ACHN (cell line): ENCODE measurements at regions not wholly inside any gene's neighbourhood (a gene's known extent, or its start where the extent isn't known, plus 50 kb on each side); places are given as distances from the start of the nearest gene placed in this dataset.

ENCODE experiments used
- DNase-seq: peaks from one replicate; pipeline ENCODE4 v3.0.0-alpha.2; 2015
- in situ Hi-C: cut with HindIII; loops from 2 replicates; pipeline ENCODE4 v1.10.0; 2017; ENCODE audit warnings: low sequenced_read_pairs, low pct_ligation_motif_present, low pct_unique_long_range_greater_than_20kb

DNA sequence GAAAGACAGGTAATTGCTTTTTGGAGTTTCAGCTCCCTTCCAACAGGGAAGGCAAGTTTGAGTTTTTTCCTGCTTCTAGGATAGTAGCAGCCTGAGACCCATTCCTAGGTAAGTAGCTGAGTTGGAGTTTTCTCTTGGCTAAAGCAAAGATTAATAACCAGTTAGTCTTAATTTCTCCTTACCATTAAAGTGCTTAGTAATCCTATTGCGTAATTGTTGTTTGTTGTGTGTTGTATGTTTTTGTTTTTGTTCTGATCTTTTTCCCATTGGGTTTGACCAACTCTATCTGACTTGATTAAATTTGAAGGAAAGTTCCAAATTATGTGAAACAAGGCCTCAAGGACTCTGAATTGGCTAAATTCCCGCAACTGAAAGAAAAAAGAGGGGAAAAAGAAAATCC is 83.5 kb downstream of the TBX22 start:
- in situ Hi-C loops, result no loop called here
- no peak for DNase-seq

GRCh38 chrX:80120335-80120734 is 105.8 kb downstream of the TBX22 start:
- no peak for DNase-seq
- in situ Hi-C loops, result no loop called here

DNA sequence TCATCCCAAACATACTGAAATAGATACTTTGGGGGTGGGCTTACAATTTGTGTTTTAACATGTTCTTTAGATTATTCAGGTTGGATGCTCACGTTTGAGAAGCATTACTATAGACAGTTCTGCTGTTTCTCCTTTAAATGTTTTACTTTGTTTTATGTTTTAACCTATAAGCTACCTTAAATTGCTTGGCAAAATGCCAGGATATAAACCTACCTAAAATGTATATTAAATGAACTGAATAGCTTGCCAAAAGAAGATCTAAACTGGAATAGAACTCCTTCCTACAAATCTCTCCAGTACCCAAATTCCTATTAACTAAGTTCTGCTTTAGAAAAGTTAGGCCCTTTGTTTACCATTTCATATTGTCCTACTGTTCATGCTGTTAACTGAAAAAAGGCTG is 124.4 kb downstream of the TBX22 start:
- DNase-seq, result no peak
- in situ Hi-C loops, result no loop called here

DNA sequence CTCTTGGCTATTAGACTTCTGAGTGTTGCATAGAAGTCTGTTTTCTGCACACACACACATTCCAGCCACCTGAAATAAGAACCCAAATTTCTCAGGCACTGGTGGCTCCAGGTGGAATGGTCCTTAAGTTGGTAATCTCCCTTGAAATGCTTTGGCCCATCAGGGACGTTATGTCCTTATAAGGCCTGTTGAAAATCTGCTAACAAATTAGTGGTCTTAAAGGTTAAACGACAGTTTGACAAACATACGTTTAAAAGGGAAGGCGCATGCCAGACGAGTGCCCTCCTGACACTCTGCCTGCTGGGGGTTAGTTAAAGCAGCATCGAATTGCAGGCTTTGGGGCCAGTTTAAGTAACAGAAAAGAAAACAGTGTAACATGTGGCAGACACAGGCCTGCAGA is 125.0 kb downstream of the TBX22 start:
- in situ Hi-C loops, result no loop called here
- DNase-seq, result no peak

GRCh38 chrX:80170581-80170980 is 156.0 kb downstream of the TBX22 start:
- in situ Hi-C loops, result no loop called here
- DNase-seq, result no peak

DNA sequence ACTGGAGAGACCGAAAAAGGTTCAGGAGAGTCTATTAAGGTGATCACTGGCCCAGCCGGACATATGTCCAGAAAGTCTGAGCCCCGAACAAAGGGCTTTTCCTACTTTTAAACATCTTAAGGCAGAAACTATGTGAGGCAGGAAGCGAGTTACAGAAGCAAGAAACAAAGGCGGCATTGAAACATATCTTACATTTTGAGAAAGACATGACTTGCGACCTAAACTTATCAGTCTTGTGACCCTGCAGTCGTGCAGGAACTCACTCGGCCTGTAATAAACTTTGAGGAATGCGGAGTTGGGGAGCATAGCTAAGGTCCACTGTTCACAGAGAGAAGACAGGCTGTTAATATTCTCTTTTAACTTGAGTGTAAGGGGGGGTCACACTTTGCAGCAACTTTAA is 158.7 kb downstream of the TBX22 start:
- DNase-seq, result no peak
- in situ Hi-C loops, result no loop called here

- in situ Hi-C loops, result no loop called here
- no peak for DNase-seq
Measured at GRCh38 chrX:80174925-80175574, 160.5 kb downstream of the TBX22 start.

DNA sequence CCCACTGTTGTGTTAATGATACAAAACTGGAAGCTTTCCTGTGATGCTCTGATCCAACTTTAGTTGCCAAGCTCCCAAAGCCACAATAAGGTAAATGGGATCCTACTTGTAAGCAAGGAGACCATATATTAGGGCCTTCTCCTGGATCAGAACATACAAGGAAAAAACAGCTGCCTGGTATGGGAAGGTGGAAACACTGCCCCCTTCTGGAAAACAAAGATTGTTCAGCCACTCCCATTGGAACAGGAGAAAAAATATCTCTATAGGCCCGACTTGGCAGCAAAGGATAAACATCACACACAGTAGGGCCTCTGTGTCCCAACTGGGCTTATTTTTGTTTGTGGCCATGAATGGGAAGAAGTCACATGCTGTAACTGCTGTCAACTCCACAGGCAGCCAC is 166.5 kb downstream of the TBX22 start:
- in situ Hi-C loops, result no loop called here
- DNase-seq, result peak; percentile 3

DNA sequence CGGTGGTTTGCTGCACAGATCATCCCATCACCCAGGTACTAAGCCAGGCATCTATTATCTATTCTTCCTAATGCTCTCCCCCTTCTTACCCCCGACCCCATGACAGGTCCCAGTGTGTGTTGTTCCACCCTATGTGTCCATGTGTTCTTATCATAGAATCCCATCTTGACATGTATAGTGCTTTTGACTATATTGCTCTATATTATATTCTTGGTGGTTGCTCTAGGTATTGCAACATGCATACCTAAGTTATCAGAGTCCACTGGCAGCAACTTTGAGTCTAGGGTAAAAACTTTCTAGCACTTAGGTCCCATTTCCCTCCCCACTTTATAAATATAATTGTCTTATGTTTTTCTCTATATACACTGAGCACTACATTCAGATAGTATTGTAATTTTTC is 170.3 kb downstream of the TBX22 start:
- DNase-seq, result no peak
- in situ Hi-C loops, result no loop called here

GRCh38 chrX:80206647-80207046 is 192.1 kb downstream of the TBX22 start:
- in situ Hi-C loops, result no loop called here
- DNase-seq, result no peak

DNA sequence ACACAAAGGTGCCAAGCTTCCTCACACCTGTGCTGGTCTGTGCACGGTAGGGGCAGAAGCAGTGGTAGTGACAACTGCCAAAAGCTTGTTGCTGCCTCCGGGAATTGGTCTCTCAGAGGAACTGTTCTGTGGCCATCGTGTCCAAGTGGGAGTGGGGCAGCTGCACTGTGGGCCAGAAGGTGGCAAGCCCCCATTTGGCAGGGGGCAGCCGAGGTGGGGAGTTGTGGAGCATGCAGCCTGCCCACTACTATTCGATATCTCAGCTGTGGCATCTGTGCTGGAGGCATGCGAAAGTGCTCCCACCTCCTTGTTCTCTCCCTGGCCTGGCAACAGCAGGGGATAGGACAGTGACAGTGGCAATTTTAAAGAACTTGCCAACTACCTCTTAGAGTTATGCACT is 192.8 kb downstream of the TBX22 start:
- in situ Hi-C loops, result no loop called here
- no peak for DNase-seq

GRCh38 chrX:80216086-80216485 is 201.5 kb downstream of the TBX22 start:
- peak; percentile 4 for DNase-seq
- in situ Hi-C loops, result no loop called here

DNA sequence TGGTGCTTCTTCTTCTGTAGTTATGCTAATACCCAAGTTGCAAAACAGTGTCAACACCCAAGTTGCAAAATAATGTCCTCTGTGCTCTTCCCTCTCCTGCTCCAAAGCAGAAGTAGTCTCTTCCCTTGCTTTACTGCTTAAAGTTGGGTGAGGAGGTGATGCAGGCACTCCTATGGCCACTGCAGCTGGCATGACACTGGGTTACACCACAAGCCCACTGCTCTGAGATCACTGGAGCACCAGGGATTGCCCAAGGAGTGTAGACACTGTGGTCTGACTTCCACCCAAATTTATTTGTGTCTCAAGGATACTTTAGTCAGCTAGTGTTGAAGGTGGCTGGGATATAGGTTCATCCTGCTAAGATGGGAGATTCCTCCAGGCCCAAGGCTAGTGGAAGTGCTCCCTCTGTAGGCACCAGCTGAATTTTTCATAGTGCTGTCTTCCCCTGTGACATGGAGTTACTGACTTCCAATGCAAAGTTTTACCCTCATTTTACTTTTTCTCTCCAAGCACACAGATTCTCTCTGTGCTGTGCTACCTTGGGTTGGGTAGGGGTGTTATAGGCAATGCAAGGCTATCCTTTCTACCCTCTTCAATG is 196.2 kb upstream of the TENT5D start:
- in situ Hi-C loops, result no loop called here
- DNase-seq, result peak; percentile 1

- no peak for DNase-seq
- in situ Hi-C loops, result no loop called here
Measured at GRCh38 chrX:80229626-80230025, 190.6 kb upstream of the TENT5D start.

- DNase-seq, result peak; percentile 3
- in situ Hi-C loops, result no loop called here
Measured at GRCh38 chrX:80237072-80237471, 183.2 kb upstream of the TENT5D start.

- no peak for DNase-seq
- in situ Hi-C loops, result no loop called here
Measured at GRCh38 chrX:80246271-80246670, 174.0 kb upstream of the TENT5D start.

DNA sequence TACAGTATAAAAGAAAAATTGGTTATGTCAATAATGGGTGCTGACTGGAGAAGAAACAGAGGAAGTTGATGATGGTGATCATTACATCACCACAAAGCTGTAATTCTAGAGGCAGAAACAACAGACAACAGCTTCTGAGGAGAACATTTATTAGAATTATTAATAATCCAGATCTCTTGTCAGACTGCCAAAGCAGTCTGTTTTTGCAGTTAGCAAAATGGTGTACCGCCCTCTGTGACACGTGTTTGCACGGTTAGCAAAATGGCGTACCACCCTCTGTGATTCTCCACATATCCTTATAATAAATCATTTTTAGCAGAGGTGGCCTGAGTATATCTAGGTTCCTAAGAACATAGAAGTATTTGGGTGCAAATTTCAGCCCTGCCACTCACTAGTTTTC is 154.0 kb upstream of the TENT5D start:
- DNase-seq, result no peak
- in situ Hi-C loops, result no loop called here

GRCh38 chrX:80266979-80267378 is 153.3 kb upstream of the TENT5D start:
- in situ Hi-C loops, result no loop called here
- peak; percentile 11 for DNase-seq

DNA sequence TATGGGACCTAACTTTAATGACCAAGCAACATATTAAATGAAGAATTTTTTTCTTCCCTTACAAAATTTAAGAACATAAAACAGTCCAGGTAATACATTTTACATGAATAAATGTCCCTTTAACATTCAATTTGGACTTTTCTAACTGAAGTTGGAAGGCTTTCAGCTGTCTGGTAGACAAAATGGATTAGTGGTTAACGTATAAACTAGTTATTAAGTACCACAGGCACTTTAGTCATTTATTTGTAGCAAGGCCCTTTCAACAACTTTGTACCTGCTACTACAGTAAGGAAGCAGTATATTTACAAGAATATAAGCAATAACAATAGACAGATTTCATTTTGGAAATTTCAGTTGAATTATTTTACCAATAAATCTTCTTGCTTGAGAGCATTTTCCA is 152.5 kb upstream of the TENT5D start:
- in situ Hi-C loops, result no loop called here
- no peak for DNase-seq

GRCh38 chrX:80282535-80282934 is 137.7 kb upstream of the TENT5D start:
- no peak for DNase-seq
- in situ Hi-C loops, result no loop called here
